MV-4-11 (cell line): ENCODE measurements at regions not wholly inside any gene's neighbourhood (a gene's known extent, or its start where the extent isn't known, plus 50 kb on each side); places are given as distances from the start of the nearest gene placed in this dataset.
"Not testable (repeated sequence)": the region's sequence is repeated elsewhere in the genome, so short reads cannot be mapped to it uniquely, and the experiment has no call there.

Experiments used
- DNase-seq: peaks from one replicate; lab custom pipeline; 2025; lab: John Stamatoyannopoulos, UW

DNA sequence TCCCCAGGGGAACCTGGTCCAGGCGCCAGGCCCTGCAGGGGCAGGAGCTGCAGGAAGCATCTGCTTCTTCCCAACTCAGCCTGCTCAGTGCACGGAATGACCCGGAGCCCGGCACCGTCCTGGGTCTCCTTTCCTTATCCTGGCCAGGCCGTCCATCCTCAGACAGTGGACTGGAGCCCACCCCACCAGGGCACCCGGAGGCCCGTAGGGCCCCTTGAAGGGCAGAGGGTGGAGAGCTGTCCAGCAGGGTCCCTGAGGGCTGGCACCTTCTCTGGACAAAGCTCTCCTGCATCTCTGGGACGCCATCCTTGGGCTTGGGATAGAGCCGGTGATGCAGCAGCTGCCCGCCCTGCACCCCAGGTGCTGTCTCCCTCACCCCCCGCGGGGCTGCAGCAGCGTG lies 207.9 kb downstream of the TMEM121 start:
- not testable (repeated sequence) for DNase-seq

GRCh38 chr14:105736331-105736730 lies 209.9 kb downstream of the TMEM121 start:
- not testable (repeated sequence) for DNase-seq

GRCh38 chr14:105737504-105738246 lies 211.3 kb downstream of the TMEM121 start:
- no peak for DNase-seq

DNA sequence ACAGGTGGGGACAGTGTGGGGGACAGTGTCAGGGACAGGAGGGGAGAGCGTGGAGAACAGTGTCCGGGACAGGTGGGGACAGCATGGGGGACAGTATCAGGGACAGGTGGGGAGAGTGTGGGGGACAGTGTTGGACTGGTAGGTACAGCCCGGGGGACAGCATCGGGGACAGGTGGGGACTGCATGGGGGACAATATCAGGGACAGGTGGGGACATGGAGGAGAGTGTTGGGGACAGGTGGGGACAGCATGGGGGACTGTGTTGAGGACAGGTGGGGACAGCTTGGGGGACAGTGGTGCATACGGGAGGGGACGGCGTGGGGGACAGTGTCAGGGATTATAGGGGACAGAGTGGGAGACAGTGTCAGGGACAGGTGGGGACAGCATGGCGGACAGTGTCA lies 212.3 kb downstream of the TMEM121 start:
- DNase-seq, result no peak

DNA sequence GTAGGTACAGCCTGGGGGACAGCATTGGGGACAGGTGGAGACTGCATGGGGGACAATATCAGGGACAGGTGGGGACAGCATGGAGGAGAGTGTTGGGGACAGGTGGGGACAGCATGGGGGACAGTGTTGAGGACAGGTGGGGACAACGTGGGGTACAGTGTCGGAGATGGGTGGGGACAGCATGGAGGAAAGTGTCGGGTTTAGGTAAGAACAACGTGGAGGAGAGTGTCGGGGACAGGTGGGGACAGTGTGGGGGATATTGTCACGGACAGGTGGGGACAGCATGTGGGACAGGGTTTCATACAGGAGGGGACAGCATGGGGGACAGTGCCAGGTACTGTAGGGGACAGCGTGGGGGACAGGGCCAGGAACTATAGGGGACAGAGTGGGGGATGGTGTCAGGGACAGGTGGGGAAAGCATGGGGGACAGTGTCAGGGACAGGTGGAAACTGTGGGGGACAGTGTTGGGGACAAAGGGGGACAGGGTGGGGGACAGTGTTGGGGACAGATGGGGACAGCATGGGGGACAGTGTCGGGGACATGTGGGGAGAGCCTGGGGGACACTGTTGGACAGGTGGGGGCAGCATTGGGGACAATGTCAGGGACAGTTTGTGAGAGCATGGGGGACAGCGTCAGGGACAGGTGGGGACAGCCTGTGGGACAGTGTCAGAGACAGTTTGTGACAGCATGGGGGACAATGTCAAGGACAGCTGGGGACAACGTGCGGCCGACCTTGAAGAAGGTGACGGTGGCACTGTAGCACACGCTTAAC lies 213.1 kb downstream of the TMEM121 start:
- no peak for DNase-seq

DNA sequence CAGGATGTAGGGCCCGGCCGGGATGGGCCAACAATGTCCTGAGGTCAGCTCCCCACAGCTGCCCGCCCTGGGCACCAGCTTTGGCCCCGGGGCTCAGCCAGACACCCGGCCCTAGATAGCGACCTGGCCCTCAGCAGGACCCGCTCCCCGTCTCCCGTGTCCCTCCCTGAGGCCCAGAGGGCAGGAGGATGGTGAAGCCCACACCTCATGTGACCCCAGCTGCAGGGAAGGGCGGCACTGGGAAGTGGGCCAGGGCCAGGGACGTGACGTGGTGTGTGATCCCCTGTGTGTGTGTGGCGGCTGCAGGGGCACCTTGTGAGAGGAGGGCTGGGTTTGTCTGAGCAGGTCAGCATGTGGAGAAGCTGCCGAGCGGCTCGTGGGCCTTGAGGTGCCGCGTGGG lies 213.9 kb downstream of the TMEM121 start:
- not testable (repeated sequence) for DNase-seq

- DNase-seq, result not testable (repeated sequence)
These were observed 214.6 kb downstream of the TMEM121 start for GRCh38 chr14:105740961-105741360.

DNA sequence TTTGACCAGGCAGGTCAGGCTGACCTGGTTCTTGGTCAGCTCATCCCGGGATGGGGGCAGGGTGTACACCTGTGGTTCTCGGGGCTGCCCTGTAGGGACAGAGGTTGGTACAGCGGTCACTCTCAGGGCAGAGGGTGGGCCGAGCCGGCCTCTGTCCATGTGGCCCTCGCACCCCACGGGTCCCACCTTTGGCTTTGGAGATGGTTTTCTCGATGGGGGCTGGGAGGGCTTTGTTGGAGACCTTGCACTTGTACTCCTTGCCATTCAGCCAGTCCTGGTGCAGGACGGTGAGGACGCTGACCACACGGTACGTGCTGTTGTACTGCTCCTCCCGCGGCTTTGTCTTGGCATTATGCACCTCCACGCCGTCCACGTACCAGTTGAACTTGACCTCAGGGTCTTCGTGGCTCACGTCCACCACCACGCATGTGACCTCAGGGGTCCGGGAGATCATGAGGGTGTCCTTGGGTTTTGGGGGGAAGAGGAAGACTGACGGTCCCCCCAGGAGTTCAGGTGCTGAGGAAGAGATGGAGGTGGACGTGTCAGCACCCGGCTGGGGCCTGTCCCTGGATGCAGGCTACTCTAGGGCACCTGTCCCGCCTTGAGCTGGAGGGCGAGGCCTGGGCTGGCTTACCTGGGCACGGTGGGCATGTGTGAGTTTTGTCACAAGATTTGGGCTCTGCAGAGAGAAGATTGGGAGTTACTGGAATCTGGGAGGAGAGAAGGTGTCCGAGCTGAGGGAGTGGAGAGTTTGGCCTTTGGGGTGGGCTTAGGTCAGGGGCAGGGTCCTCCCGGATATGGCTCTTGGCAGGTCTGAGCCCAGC lies 215.5 kb downstream of the TMEM121 start:
- DNase-seq, result not testable (repeated sequence)

DNA sequence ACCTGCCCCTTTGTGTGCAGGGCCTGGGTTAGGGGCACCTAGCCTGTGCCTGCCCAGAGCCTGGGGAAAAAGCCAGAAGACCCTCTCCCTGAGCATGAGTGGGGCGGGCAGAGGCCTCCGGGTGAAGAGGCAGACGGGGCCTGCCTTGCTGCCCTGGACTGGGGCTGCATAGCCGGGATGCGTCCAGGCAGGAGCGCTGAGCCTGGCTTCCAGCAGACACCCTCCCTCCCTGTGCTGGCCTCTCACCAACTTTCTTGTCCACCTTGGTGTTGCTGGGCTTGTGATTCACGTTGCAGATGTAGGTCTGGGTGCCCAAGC lies 216.1 kb downstream of the TMEM121 start:
- DNase-seq, result no peak

DNA sequence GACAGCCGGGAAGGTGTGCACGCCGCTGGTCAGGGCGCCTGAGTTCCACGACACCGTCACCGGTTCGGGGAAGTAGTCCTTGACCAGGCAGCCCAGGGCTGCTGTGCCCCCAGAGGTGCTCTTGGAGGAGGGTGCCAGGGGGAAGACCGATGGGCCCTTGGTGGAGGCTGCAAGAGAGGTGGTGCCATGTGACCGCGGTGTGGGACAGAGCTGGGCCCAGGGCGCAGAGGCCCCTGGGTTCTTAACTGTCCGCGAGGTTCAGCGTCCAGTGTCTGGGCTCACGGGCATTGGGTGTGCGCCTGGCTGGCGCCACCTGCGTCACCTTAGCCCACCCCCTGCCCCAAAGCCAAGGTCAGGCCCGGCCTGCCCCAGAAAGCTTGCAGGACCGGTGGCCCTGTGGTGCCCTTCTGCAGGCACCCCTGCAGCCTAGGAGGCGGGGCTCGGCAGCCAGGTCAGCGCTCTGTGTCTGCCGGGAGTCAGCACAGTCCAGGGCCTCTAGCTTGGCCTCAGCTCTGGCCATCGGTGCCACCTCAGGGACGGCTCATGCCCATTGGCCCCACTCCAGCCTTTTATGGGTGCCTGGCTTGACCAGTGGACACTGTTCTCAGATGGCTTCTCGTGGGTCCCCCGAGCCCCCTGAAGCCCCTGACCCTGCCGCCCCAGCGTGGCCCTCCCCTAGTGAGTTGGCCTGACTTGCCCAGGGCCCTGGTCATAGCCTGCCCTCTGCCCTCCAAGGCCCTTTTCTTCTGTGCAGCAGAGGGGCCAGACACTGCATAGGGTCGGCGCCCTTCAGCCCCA lies 216.7 kb downstream of the TMEM121 start:
- DNase-seq, result not testable (repeated sequence)

DNA sequence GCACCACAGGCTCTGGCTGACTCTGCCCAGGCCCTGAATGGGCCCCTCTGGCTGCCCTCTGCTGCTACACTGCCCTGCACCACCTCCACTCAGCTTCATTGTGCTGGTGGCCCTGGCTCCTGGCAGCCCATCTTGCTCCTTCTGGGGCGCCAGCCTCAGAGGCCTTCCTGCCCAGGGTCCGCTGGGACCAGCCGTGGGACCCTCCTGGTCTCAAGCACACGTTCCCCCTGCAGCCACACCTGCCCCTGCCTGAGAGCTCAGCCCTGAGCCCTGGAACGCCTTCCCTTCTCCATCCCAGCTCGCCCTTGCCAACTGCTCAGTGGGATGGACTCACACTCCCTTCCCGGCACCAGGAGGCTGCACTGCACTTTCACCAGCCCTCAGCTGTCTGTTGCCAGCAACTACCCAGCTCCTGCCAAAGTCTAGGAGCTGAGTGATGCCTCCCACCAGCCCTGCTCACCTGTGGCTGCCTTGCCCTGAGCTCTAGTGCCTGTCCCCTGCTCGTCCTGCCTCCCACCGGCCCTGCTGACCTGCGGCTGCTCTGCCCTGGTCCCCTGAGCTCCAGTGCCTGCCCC lies 217.9 kb downstream of the TMEM121 start:
- not testable (repeated sequence) for DNase-seq

- no peak for DNase-seq
These were observed 219.2 kb downstream of the TMEM121 start for GRCh38 chr14:105745433-105746123.

DNA sequence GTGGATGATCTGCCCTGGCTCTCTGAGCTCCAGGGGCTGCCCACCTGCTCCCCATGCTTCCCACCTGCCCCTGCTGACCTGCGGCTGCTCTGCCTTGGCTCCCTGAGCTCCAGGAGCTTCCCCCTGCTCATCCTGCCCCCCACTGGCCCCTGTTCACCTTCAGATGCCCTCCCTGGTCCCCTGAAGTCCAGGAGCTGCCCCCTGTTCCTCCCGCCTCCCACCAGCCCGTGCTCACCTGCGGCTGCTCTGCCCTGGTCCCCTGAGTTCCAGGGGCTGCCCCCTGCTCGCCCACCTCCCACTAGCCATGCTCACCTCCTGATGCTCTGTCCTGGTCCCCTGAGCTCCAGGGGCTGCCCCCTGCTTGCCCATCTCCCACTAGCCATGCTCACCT lies 219.7 kb downstream of the TMEM121 start:
- no peak for DNase-seq

DNA sequence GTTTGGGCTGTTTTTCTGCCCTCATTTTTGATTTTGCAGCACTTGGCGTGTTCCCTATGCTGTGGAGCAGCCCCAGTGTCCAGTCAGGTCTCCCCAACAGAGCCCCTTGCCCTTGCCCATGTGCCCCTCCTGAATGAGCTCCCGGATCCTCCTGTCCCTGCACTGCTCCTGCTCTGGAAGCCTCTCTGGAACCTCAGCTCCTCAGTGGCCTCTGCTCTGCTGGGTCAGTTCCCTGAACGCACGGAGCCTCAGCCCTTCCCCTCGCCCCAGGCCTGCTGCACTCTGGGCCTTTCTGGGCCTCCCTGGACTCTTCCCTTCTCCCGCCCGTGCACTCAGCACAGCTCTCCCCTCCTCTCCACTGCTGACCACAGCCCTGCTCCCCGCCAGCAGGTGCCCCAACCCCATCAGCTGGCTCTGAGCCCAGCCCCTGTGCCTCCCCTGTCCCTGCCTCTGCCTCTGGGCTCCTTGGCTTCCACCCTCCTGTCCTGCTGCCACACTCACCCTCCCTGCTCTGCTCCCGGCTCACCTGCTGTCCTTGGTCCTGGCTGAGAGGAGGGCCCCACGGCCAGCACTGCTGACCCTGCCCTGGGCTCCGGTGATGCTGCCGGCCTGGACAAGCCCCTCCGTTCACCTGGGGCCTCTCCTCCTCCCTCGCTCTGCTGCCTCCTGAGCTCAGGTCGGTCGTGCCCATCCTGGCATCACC lies 220.6 kb downstream of the TMEM121 start:
- DNase-seq, result not testable (repeated sequence)

DNA sequence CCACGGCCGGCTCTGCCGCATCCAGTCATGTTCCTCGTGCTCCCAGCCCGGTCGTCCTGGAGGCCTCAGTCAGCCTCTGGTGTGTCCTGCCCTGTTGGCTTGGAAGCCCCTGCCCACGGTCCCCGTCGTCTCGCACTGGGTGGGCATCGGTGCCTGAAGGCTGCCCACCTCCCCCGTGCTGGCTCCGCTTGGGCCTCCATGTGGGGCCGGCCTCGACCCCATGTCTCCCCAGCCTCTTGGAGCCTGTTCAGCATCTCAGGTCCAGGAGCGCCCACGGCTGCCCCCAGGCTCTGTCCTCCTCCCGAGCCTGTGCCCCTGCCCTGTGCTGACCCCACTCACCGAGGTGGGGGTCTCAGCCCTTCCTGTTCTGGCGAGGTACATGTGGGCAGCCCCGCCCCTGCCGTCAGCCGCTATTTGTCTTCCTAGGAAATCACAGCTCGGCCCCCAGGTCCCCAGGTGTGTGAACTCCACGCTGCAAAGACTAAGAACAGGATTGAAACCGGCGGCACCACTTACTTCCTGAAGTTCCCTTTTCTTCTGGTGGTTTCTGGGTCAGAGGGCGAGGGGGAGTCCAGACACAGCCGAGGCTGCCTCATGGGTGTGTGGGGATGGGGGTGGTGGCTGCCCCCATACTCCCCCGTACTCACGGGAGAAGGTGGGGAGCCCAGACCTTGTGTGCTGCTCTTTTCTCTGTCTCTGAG lies 221.3 kb downstream of the TMEM121 start:
- DNase-seq, result not testable (repeated sequence)

GRCh38 chr14:105748204-105748578 lies 221.8 kb downstream of the TMEM121 start:
- DNase-seq, result no peak

- DNase-seq, result not testable (repeated sequence)
These were observed 222.3 kb downstream of the TMEM121 start for GRCh38 chr14:105748710-105749109.

DNA sequence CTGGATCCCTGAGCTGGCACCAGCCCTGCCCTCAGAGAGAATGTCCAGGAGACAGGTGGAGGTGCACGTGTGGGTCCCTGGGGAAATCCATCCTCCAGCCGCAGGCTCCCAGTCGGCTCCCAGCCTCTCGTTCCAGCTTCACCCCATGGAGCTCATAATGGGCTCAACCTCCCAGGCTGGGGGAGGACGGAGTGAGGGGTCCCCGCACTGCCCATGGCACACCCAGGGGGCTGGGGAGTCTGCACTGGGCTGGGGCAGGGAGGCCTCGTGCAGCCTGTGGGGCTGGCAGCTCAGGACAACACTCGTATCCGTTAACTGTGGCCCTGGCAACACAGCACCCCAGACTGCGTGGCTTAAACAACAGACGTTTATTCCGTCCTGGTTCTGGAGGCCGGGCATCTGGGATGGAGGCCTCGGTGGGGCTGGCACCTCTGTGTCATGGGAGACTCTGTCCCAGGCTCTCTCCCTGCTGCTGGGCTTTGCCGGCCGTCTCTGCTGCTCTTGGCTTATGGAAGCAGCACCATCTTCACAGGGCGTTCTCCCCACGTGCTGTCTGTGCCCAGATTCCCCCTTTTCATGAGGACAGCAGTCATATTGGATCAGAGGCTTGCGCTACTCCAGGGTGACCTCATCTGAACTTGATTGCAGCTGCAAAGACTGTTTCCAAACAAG lies 223.6 kb downstream of the TMEM121 start:
- DNase-seq, result not testable (repeated sequence)

GRCh38 chr14:105751291-105751751 lies 224.9 kb downstream of the TMEM121 start:
- DNase-seq, result not testable (repeated sequence)
